GM10266 (cell line): ENCODE measurements at regions not wholly inside any gene's neighbourhood (a gene's known extent, or its start where the extent isn't known, plus 50 kb on each side); places are given as distances from the start of the nearest gene placed in this dataset.

Source experiments
- DNase-seq: peaks from one replicate; pipeline ENCODE4 v3.0.0; 2012; ENCODE audit errors: extremely low spot score
- TF ChIP-seq, protein P1 (sequence below): IDR thresholded peaks from 2 replicates; pipeline ENCODE4 v1.5.1; 2012; ENCODE audit warnings: mild to moderate bottlenecking, low read depth; ENCODE audit not compliant: control insufficient read depth, insufficient read depth; ENCODE audit errors: missing control alignments

DNA sequence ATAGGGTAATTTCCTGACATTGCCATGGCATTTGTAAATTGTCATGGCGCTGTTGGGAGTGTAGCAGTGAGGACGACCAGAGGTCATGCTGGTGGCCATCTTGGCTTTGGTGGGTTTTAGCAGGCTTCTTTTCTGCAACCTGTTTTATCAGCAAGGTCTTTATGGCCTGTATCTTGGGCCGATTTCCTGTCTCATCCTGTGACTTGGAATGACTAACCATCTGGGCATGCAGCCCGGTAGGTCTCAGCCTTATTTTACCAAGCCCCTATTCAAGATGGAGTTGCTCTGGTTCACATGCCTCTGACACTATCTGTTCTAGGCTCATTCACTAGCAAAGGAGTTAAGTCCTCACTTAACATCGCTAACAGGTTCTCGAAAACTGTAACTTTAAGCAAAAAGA lies 1374.2 kb downstream of the FAM181B start:
- TF ChIP-seq, protein P1, sequence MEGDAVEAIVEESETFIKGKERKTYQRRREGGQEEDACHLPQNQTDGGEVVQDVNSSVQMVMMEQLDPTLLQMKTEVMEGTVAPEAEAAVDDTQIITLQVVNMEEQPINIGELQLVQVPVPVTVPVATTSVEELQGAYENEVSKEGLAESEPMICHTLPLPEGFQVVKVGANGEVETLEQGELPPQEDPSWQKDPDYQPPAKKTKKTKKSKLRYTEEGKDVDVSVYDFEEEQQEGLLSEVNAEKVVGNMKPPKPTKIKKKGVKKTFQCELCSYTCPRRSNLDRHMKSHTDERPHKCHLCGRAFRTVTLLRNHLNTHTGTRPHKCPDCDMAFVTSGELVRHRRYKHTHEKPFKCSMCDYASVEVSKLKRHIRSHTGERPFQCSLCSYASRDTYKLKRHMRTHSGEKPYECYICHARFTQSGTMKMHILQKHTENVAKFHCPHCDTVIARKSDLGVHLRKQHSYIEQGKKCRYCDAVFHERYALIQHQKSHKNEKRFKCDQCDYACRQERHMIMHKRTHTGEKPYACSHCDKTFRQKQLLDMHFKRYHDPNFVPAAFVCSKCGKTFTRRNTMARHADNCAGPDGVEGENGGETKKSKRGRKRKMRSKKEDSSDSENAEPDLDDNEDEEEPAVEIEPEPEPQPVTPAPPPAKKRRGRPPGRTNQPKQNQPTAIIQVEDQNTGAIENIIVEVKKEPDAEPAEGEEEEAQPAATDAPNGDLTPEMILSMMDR: no peak

DNA sequence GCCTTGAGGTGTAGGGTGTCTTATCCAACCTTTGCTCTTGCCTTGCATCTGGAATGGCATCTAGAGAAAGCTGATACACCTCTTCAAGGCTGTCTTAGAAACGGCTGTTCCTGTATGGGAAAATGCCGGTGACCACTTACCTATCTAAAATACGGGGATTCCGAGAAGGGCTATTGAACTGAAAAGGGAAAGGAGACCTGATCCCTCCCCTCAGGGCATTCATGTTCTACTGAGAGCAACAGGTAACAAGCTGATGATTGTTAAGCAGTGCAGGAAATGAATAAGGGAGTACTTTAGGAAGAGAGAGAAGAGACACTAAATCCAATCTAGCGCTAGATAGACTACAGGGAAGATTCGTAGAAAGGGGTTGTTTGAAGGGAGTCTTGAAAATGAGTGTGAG lies 1388.1 kb downstream of the FAM181B start:
- DNase-seq: no peak
- TF ChIP-seq, protein P1: no peak

More for the DNA sequence above, 1374.2 kb downstream of the FAM181B start:
- DNase-seq: no peak

DNA sequence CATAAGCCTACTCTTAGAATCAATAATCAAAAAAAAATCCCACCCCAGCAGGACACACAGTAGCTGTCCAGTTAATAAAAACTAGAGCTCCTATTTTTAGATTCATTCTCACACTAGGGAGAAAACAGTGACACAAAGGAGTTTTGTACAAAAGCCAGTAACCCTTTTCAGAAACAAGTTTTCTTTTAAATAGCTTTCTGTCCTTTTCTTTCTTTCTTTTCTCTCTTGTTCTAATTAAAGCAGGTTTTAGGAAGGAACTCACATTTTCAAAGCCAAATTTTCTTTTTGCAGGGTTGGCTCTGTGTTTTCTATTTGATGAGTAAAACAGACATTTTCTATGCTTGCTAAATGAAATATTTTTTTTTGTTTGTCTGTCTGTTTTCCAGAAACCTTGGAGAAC lies 1390.7 kb downstream of the FAM181B start:
- TF ChIP-seq, protein P1: no peak
- DNase-seq: no peak

DNA sequence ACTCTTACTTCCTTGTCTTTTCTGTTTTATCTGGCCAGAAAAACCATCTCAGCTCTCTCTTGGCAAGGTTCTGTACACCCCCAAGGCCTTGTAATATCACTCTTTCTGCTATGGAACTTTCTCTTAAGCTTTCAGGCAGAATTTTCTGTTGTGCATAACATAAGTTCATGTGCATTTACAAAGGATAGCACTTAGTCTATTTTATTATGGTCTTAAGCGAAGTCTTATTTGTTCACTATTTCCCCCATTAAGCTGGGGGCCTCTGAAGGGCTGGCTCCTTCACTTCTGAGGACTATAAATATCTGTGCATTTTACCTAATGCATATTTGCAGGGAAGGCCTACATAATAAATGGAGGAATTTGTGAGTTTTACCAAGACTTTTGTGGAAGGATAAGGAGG lies 1393.4 kb downstream of the FAM181B start:
- TF ChIP-seq, protein P1: no peak
- DNase-seq: no peak

DNA sequence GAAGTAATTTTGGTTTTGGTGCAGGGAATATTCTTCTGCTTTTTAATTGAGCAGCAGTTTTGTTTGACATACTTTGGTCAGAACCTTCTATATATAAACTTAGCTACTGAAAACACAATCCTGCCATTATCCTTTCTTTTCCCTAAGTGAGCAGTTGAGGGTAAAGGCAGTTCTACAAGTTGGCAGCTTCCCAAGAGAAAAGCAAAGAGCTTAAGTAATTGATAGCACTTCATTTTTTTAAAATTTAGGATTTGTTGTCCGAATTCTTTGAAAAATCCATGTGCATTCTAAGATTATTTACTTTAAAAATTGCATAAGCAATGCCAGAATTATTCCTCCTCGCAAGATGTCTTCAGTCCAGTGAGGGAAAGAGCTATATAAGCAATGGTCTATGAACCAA lies 1394.1 kb downstream of the FAM181B start:
- TF ChIP-seq, protein P1: no peak
- DNase-seq: no peak

DNA sequence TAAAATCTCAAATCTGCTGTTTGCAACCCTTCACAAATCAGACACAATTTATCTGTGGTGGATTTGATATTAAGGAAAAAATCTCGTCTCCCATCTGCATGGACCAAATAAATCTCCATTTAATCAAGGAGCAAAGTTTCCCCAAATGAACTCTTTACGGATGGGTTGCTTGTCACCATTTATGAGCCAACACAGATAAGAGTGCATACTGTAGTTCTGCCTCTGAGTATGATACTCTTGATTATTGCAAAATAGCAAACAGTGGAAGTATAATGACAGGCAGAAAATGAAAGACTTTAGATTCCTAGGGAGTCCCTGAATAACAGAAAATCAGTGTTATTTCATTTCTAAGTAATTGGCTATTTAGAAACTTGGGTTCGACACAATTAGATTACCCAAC lies 1395.9 kb downstream of the FAM181B start:
- no peak for DNase-seq
- TF ChIP-seq, protein P1: no peak

DNA sequence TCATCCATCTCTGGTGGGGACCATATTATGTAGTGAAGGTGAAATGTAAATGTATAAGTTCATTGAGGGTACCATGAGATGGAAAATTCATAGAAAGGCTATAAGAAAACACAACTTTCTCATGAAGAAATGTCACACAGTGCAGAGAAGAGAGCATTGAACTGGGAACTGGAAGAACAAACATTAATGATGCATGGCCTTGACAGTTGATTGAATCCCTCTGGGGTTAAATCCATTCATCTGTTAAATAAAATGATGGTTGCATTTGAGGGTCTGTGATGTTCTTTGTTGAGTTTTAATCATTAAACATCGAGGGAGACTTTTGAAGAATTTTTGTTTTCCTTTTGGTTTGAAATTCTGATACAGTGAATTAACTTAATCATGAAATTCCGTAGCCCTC lies 1401.4 kb downstream of the FAM181B start:
- TF ChIP-seq, protein P1: no peak
- no peak for DNase-seq
